ENCODE measurements at regions not wholly inside any gene's neighbourhood (a gene's known extent, or its start where the extent isn't known, plus 50 kb on each side); places are given as distances from the start of the nearest gene placed in this dataset.

- H3K9me3 ChIP-seq (ENCODE audit: control insufficient read depth, low read length) = peaks cover 33% of the 10 kb centered on the region
- H3K4me1 ChIP-seq (ENCODE audit: control insufficient read depth, insufficient read depth, low read length, poor library complexity, severe bottlenecking) = no peaks in the 10 kb centered on the region
- no peak overlapping the region for H3K4me3 ChIP-seq (ENCODE audit: extremely low read depth, insufficient read depth, low read length, poor library complexity, severe bottlenecking)
- H3K27ac ChIP-seq (ENCODE audit: low read depth, low read length, severe bottlenecking) = no peak overlapping the region
- WGBS, 2 experiments (ENCODE audit: insufficient coverage in 2 of 2) = 75 to 80% methylated on average over 2 of the region's 2 CpGs
- H3K36me3 ChIP-seq (ENCODE audit: control insufficient read depth, insufficient read depth, low read length) = no peaks in the 10 kb centered on the region
Measured at GRCh38 chr1:29603622-29604021, 367.3 kb downstream of the PTPRU start.

DNA sequence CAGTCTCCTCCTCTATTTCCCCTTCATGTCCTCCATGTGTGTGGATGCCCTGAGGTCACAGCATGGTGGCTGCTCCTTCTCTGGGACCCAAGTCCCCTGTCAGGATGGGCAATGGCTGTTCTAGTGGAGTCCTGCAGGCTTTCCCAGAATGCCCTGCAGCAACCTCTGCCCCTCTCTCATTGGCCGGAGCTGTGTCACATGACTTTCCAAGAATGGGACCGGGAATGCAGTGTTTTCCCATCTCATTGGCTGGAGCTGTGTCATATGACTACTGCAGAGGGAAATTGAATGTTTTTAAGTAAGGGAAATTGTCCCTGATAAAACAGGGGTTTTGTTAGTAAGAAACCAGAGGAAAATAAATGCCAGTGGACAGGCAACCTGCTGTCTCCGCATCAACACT is 365.9 kb downstream of the PTPRU start:
- 93 to 94% methylated on average over 2 of the region's 3 CpGs for WGBS, 2 experiments (ENCODE audit: insufficient coverage in 2 of 2)
- no peak overlapping the region for H3K4me3 ChIP-seq (ENCODE audit: extremely low read depth, insufficient read depth, low read length, poor library complexity, severe bottlenecking)
- no peaks in the 10 kb centered on the region for H3K36me3 ChIP-seq (ENCODE audit: control insufficient read depth, insufficient read depth, low read length)
- H3K4me1 ChIP-seq (ENCODE audit: control insufficient read depth, insufficient read depth, low read length, poor library complexity, severe bottlenecking) = no peaks in the 10 kb centered on the region
- no peak overlapping the region for H3K27ac ChIP-seq (ENCODE audit: low read depth, low read length, severe bottlenecking)
- H3K9me3 ChIP-seq (ENCODE audit: control insufficient read depth, low read length) = peaks cover 27% of the 10 kb centered on the region

GRCh38 chr1:29601021-29601420 is 364.7 kb downstream of the PTPRU start:
- 40 to 79% methylated on average over 1 to 3 of the region's 3 CpGs for WGBS, 2 experiments (ENCODE audit: insufficient coverage in 2 of 2)

DNA sequence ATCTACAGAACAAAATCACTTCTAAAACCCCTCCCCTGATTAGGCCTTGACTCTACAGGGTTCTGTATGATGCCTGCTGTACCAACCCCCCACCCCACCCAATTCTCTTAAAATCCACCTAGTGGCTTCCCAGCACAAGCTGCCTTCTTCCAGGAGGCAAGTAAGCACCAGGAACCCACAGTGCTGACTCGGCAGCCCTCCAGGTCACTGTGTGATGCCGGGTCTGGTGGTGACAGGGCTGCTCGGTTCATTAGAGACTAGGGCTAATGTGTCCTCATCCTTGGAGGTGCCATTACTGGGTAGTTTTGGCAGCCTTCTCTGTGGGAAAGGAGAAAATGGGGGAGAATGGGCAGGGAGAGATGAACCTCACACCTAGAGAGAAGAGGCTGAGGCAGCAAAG is 363.5 kb downstream of the PTPRU start:
- 80 to 90% methylated on average over 2 to 3 of the region's 3 CpGs for WGBS, 2 experiments (ENCODE audit: insufficient coverage in 2 of 2)
- H3K4me1 ChIP-seq (ENCODE audit: control insufficient read depth, insufficient read depth, low read length, poor library complexity, severe bottlenecking) = no peaks in the 10 kb centered on the region
- peaks cover 10% of the 10 kb centered on the region for H3K9me3 ChIP-seq (ENCODE audit: control insufficient read depth, low read length)
- no peak overlapping the region for H3K4me3 ChIP-seq (ENCODE audit: extremely low read depth, insufficient read depth, low read length, poor library complexity, severe bottlenecking)
- no peaks in the 10 kb centered on the region for H3K36me3 ChIP-seq (ENCODE audit: control insufficient read depth, insufficient read depth, low read length)
- no peak overlapping the region for H3K27ac ChIP-seq (ENCODE audit: low read depth, low read length, severe bottlenecking)

More at GRCh38 chr1:29601021-29601420, 364.7 kb downstream of the PTPRU start:
- no peaks in the 10 kb centered on the region for H3K4me1 ChIP-seq (ENCODE audit: control insufficient read depth, insufficient read depth, low read length, poor library complexity, severe bottlenecking)
- H3K9me3 ChIP-seq (ENCODE audit: control insufficient read depth, low read length) = peaks cover 20% of the 10 kb centered on the region
- H3K4me3 ChIP-seq (ENCODE audit: extremely low read depth, insufficient read depth, low read length, poor library complexity, severe bottlenecking) = no peak overlapping the region
- no peak overlapping the region for H3K27ac ChIP-seq (ENCODE audit: low read depth, low read length, severe bottlenecking)
- H3K36me3 ChIP-seq (ENCODE audit: control insufficient read depth, insufficient read depth, low read length) = no peaks in the 10 kb centered on the region

- H3K4me1 ChIP-seq (ENCODE audit: control insufficient read depth, insufficient read depth, low read length, poor library complexity, severe bottlenecking) = no peaks in the 10 kb centered on the region
- H3K4me3 ChIP-seq (ENCODE audit: extremely low read depth, insufficient read depth, low read length, poor library complexity, severe bottlenecking) = no peak overlapping the region
- no peaks in the 10 kb centered on the region for H3K36me3 ChIP-seq (ENCODE audit: control insufficient read depth, insufficient read depth, low read length)
- H3K9me3 ChIP-seq (ENCODE audit: control insufficient read depth, low read length) = peaks cover 8% of the 10 kb centered on the region
- 86 to 89% methylated on average over 3 to 5 of the region's 5 CpGs for WGBS, 2 experiments (ENCODE audit: insufficient coverage in 2 of 2)
- H3K27ac ChIP-seq (ENCODE audit: low read depth, low read length, severe bottlenecking) = no peak overlapping the region
Measured at GRCh38 chr1:29599071-29599470, 362.7 kb downstream of the PTPRU start.

GRCh38 chr1:29597861-29598260 is 361.5 kb downstream of the PTPRU start:
- no peaks in the 10 kb centered on the region for H3K36me3 ChIP-seq (ENCODE audit: control insufficient read depth, insufficient read depth, low read length)
- WGBS, 2 experiments (ENCODE audit: insufficient coverage in 2 of 2) = 90 to 97% methylated on average over 2 to 4 of the region's 5 CpGs
- no peaks in the 10 kb centered on the region for H3K4me1 ChIP-seq (ENCODE audit: control insufficient read depth, insufficient read depth, low read length, poor library complexity, severe bottlenecking)
- no peak overlapping the region for H3K27ac ChIP-seq (ENCODE audit: low read depth, low read length, severe bottlenecking)
- H3K4me3 ChIP-seq (ENCODE audit: extremely low read depth, insufficient read depth, low read length, poor library complexity, severe bottlenecking) = no peak overlapping the region
- peaks cover 8% of the 10 kb centered on the region for H3K9me3 ChIP-seq (ENCODE audit: control insufficient read depth, low read length)

GRCh38 chr1:29593601-29594382 is 357.5 kb downstream of the PTPRU start:
- WGBS, 2 experiments (ENCODE audit: insufficient coverage in 2 of 2) = 89 to 91% methylated on average over 4 of the region's 4 CpGs

DNA sequence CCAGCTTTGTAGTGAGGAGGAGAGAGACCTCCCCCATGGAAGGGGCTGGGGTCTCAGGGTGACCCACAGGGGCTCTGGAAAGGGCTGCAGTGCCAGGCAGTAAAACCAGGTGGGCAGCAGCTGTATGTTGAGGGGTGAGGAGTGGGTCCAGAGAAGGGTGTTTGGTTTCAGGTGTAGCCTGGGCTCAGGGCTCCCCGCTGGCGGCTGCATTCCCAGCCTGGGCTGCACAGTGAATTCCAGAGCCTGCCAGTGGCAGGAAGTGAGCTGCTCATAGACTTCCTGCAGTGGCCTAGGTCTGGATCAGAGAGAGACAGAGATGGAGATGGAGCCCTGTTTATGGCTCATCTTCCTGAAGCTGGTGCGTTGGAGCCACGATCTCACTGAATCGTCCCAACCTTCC is 356.4 kb downstream of the PTPRU start:
- H3K36me3 ChIP-seq (ENCODE audit: control insufficient read depth, insufficient read depth, low read length) = no peaks in the 10 kb centered on the region
- peaks cover 3% of the 10 kb centered on the region for H3K4me1 ChIP-seq (ENCODE audit: control insufficient read depth, insufficient read depth, low read length, poor library complexity, severe bottlenecking)
- 88 to 89% methylated on average over 5 of the region's 5 CpGs for WGBS, 2 experiments (ENCODE audit: insufficient coverage in 2 of 2)
- H3K9me3 ChIP-seq (ENCODE audit: control insufficient read depth, low read length) = no peaks in the 10 kb centered on the region
- no peak overlapping the region for H3K4me3 ChIP-seq (ENCODE audit: extremely low read depth, insufficient read depth, low read length, poor library complexity, severe bottlenecking)
- H3K27ac ChIP-seq (ENCODE audit: low read depth, low read length, severe bottlenecking) = no peak overlapping the region

More at GRCh38 chr1:29593601-29594382, 357.5 kb downstream of the PTPRU start:
- Histone ChIP-seq H3K27ac (ENCODE audit: low read depth, low read length, severe bottlenecking) (no peak overlapping the region), H3K36me3 (ENCODE audit: control insufficient read depth, insufficient read depth, low read length) (no peaks in the 10 kb centered on the region), H3K4me1 (ENCODE audit: control insufficient read depth, insufficient read depth, low read length, poor library complexity, severe bottlenecking) (peaks cover 3% of the 10 kb centered on the region), H3K9me3 (ENCODE audit: control insufficient read depth, low read length) (no peaks in the 10 kb centered on the region), H3K4me3 (ENCODE audit: extremely low read depth, insufficient read depth, low read length, poor library complexity, severe bottlenecking) (no peak overlapping the region)

- WGBS, 2 experiments (ENCODE audit: insufficient coverage in 2 of 2) = 74 to 97% methylated on average over 3 to 4 of the region's 6 CpGs
- H3K9me3 ChIP-seq (ENCODE audit: control insufficient read depth, low read length) = no peaks in the 10 kb centered on the region
- H3K4me1 ChIP-seq (ENCODE audit: control insufficient read depth, insufficient read depth, low read length, poor library complexity, severe bottlenecking) = peaks cover 3% of the 10 kb centered on the region
- no peaks in the 10 kb centered on the region for H3K36me3 ChIP-seq (ENCODE audit: control insufficient read depth, insufficient read depth, low read length)
- no peak overlapping the region for H3K4me3 ChIP-seq (ENCODE audit: extremely low read depth, insufficient read depth, low read length, poor library complexity, severe bottlenecking)
- no peak overlapping the region for H3K27ac ChIP-seq (ENCODE audit: low read depth, low read length, severe bottlenecking)
Measured at GRCh38 chr1:29592261-29592615, 355.9 kb downstream of the PTPRU start.

- 80 to 84% methylated on average over 6 to 8 of the region's 13 CpGs for WGBS, 2 experiments (ENCODE audit: insufficient coverage in 2 of 2)
- no peak overlapping the region for H3K27ac ChIP-seq (ENCODE audit: low read depth, low read length, severe bottlenecking)
- H3K9me3 ChIP-seq (ENCODE audit: control insufficient read depth, low read length) = no peaks in the 10 kb centered on the region
- peaks cover 3% of the 10 kb centered on the region for H3K4me1 ChIP-seq (ENCODE audit: control insufficient read depth, insufficient read depth, low read length, poor library complexity, severe bottlenecking)
- no peaks in the 10 kb centered on the region for H3K36me3 ChIP-seq (ENCODE audit: control insufficient read depth, insufficient read depth, low read length)
- H3K4me3 ChIP-seq (ENCODE audit: extremely low read depth, insufficient read depth, low read length, poor library complexity, severe bottlenecking) = no peak overlapping the region
Measured at GRCh38 chr1:29591601-29592260, 355.4 kb downstream of the PTPRU start.

Data from mesodermal cell (in vitro differentiated cells).